PC-3 (cell line): ENCODE measurements at regions not wholly inside any gene's neighbourhood (a gene's known extent, or its start where the extent isn't known, plus 50 kb on each side); places are given as distances from the start of the nearest gene placed in this dataset.
A peak's percentile ranks its signal among the peaks of the same experiment; 100 is the strongest.

Experiments
- CTCF ChIP-seq: fragments of 300-600 bp; sonication (generic); conservative IDR thresholded peaks from 2 replicates; pipeline ENCODE4 v1.5.1; 2017; ENCODE audit warnings: antibody characterized with exemption, low read depth, mild to moderate bottlenecking, low read length
- EZH2 ChIP-seq: fragments of 300-600 bp; sonication (generic); IDR thresholded peaks from one replicate; pipeline ENCODE4 v1.6.1; 2017; ENCODE audit warnings: antibody characterized with exemption, mild to moderate bottlenecking, low read length; ENCODE audit not compliant: unreplicated experiment
- EZH2phosphoT487 ChIP-seq: fragments of 300-600 bp; sonication (generic); IDR thresholded peaks from 2 replicates; pipeline ENCODE4 v1.6.1; 2018; ENCODE audit warnings: mild to moderate bottlenecking, antibody characterized with exemption, low read length, borderline replicate concordance

DNA sequence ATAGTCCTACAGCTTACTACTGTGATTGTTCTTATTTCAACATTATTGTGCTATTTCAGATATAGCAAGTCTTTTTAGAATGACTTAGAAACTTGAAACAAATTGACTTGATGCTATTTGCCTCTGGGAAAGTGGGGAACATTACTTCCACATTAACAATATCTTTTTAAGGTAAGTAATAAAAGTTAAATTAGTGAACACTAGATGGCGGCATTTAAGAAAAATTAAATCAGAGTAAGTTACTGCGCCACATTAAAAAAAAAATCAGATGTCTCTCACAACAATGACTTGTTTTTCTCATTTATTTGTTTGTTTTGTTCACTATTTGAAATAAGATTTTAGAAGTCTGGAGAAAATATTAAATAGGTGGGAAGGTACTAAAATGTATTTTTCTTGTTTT is 1026.9 kb upstream of the SLIT2 start:
- TF ChIP-seq CTCF (peak; percentile 50), EZH2 (no peak), EZH2phosphoT487 (no peak)
